Fibroblast of lung (primary cell): ENCODE measurements at regions not wholly inside any gene's neighbourhood (a gene's known extent, or its start where the extent isn't known, plus 50 kb on each side); places are given as distances from the start of the nearest gene placed in this dataset.

ENCODE experiments used
- DNase-seq, 2 donors: peaks; one replicate each; pipeline versions ENCODE4 v3.0.0 to v3.0.0-alpha.2; 2010; ENCODE audit warnings: low read depth in 2 of 2
- H2AFZ ChIP-seq: 2 replicates; pipeline ENCODE4 v1.5.1; 2012; ENCODE audit warnings: low read length, control low read depth, inconsistent platforms
- H3K27ac ChIP-seq: 2 replicates; pipeline ENCODE4 v1.5.1; 2011; ENCODE audit warnings: low read length, control low read depth; ENCODE audit not compliant: insufficient read depth
- H3K27me3 ChIP-seq: 2 replicates; pipeline ENCODE4 v1.5.1; 2011; ENCODE audit warnings: mild to moderate bottlenecking, low read length; ENCODE audit not compliant: control insufficient read depth, insufficient read depth
- H3K36me3 ChIP-seq: 2 replicates; pipeline ENCODE4 v1.5.1; 2011; ENCODE audit warnings: low read length; ENCODE audit not compliant: control insufficient read depth, insufficient read depth
- H3K4me1 ChIP-seq: 2 replicates; pipeline ENCODE4 v1.5.1; 2011; ENCODE audit warnings: low read length; ENCODE audit not compliant: control insufficient read depth, insufficient read depth; ENCODE audit errors: extremely low read depth
- H3K4me2 ChIP-seq: 2 replicates; pipeline ENCODE4 v1.5.1; 2011; ENCODE audit warnings: low read length, control low read depth; ENCODE audit not compliant: insufficient read depth; ENCODE audit errors: extremely low read depth
- H3K4me3 ChIP-seq, 4 experiments: fragments of 200-600 bp in 1 of 4; sonication (generic) in 1 of 4; replicated peaks in 1 of 4; 2 replicates each; pipeline ENCODE4 v1.5.1; 2011 to 2016; ENCODE audit warnings: low read length in 4 of 4, low read depth in 3 of 4, mild to moderate bottlenecking in 3 of 4, control low read depth in 2 of 4, inconsistent platforms in 1 of 4, mixed read lengths in 1 of 4; ENCODE audit not compliant: insufficient read depth in 1 of 4; ENCODE audit errors: control extremely low read depth in 1 of 4
- H3K79me2 ChIP-seq: 2 replicates; pipeline ENCODE4 v1.5.1; 2012; ENCODE audit warnings: mild to moderate bottlenecking, low read length, inconsistent platforms; ENCODE audit not compliant: control insufficient read depth, insufficient read depth
- H3K9ac ChIP-seq: 2 replicates; pipeline ENCODE4 v1.5.1; 2011; ENCODE audit warnings: mild to moderate bottlenecking, low read length, control low read depth; ENCODE audit not compliant: insufficient read depth
- H3K9me3 ChIP-seq: 2 replicates; pipeline ENCODE4 v1.5.1; 2012; ENCODE audit warnings: low read depth, low read length; ENCODE audit not compliant: control insufficient read depth, insufficient read depth
- H4K20me1 ChIP-seq: 2 replicates; pipeline ENCODE4 v1.5.1; 2011; ENCODE audit warnings: low read length; ENCODE audit not compliant: control insufficient read depth, insufficient read depth; ENCODE audit errors: extremely low read depth
- CTCF ChIP-seq, 2 donors: IDR thresholded peaks in 1 of 2; conservative IDR thresholded peaks in 1 of 2; 1 replicate in 1 of 2; 2 replicates in 1 of 2; pipeline ENCODE4 v1.5.1; 2011 to 2012; ENCODE audit warnings: low read length in 2 of 2, control low read depth in 1 of 2, inconsistent platforms in 1 of 2, low read depth in 1 of 2, mild to moderate bottlenecking in 1 of 2
- EZH2 ChIP-seq: IDR thresholded peaks from 2 replicates; pipeline ENCODE4 v1.5.1; 2012; ENCODE audit warnings: low read length, control low read depth, mild to moderate bottlenecking; ENCODE audit errors: missing control alignments

DNA sequence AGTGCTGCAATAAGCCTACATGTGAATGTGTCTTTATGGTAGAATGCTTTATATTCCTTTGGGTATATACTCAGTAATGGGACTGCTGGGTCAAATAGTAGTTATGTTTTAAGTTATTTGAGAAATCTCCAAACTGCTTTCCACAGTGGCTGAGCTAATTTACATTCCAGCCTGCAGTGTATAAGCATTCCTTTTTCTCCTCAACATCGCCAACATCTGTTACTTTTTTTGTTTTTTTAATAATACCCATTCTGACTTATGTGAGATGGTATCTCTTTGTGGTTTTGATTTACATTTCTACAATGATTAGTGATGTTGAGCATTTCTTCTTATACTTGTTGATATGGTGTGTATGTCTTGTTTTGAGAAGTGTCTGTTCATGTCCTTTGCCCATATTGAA, 1186.2 kb downstream of the BCL11B start:
- Histone ChIP-seq H2AFZ (no peak overlapping the region), H3K79me2 (no peaks in the 10 kb centered on the region), H3K9me3 (no peaks in the 10 kb centered on the region), H3K27ac (no peak overlapping the region), H3K4me2 (no peak overlapping the region), H4K20me1 (no peaks in the 10 kb centered on the region), H3K9ac (no peak overlapping the region), H3K4me1 (no peaks in the 10 kb centered on the region), H3K4me3 (no peak overlapping the region), H3K27me3 (no peaks in the 10 kb centered on the region), H3K36me3 (no peaks in the 10 kb centered on the region)
- peak in 1 of 2 donors; percentile 35 for DNase-seq
- TF ChIP-seq EZH2 (no peak), CTCF (conservative IDR thresholded peaks at IDR 0.05 in 1 of 2, IDR thresholded peaks at IDR 0.05 in 1 of 2; ENCODE audit: low read depth in 1 of 2, low read length in 2 of 2) (no peak)

DNA sequence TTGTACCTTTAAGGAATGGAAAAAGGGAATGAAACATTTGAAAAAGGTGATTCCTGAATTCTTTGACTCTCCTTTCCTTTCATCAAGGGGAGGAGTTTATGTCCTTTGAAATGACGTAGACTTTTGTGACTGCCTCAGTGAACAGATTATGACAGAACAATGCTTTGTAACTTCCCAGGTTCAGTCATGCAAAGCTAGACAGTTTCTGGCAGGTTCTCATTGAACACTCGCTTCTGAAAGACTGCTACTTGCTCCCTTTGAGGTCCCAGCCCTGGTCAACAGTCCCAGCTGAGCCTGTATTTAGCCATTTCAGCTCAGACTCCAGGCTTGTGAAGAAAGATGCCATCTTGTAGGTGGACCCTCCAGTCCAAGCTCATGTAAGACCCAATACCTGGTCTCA, 1178.9 kb downstream of the BCL11B start:
- H3K36me3 ChIP-seq = no peaks in the 10 kb centered on the region
- no peaks in the 10 kb centered on the region for H3K4me1 ChIP-seq
- TF ChIP-seq CTCF (conservative IDR thresholded peaks at IDR 0.05 in 1 of 2, IDR thresholded peaks at IDR 0.05 in 1 of 2; ENCODE audit: low read depth in 1 of 2, low read length in 2 of 2) = no peak
- TF ChIP-seq EZH2 = no peak
- H3K79me2 ChIP-seq = no peaks in the 10 kb centered on the region
- H3K4me3 ChIP-seq = no peak overlapping the region
- H3K4me2 ChIP-seq = no peak overlapping the region
- H3K9ac ChIP-seq = no peak overlapping the region
- H2AFZ ChIP-seq = no peak overlapping the region
- H3K9me3 ChIP-seq = no peaks in the 10 kb centered on the region
- no peaks in the 10 kb centered on the region for H3K27me3 ChIP-seq
- H3K27ac ChIP-seq = no peak overlapping the region
- H4K20me1 ChIP-seq = no peaks in the 10 kb centered on the region
- no peak for DNase-seq

GRCh38 chr14:98099527-98099926, 1172.5 kb downstream of the BCL11B start:
- Histone ChIP-seq H3K36me3 (no peaks in the 10 kb centered on the region), H3K9me3 (no peaks in the 10 kb centered on the region), H3K27ac (no peak overlapping the region), H3K4me2 (no peak overlapping the region), H3K79me2 (no peaks in the 10 kb centered on the region), H3K9ac (no peak overlapping the region), H3K4me3 (no peak overlapping the region), H4K20me1 (no peaks in the 10 kb centered on the region), H3K4me1 (no peaks in the 10 kb centered on the region), H2AFZ (no peak overlapping the region), H3K27me3 (no peaks in the 10 kb centered on the region)
- DNase-seq = peak in 1 of 2 donors; percentile 6
- TF ChIP-seq CTCF (conservative IDR thresholded peaks at IDR 0.05 in 1 of 2, IDR thresholded peaks at IDR 0.05 in 1 of 2; ENCODE audit: low read depth in 1 of 2, low read length in 2 of 2) (no peak), EZH2 (no peak)
